DND-41 (cell line): ENCODE measurements at regions not wholly inside any gene's neighbourhood (a gene's known extent, or its start where the extent isn't known, plus 50 kb on each side); places are given as distances from the start of the nearest gene placed in this dataset.

ENCODE experiments used
- CTCF ChIP-seq: IDR thresholded peaks from 2 replicates; pipeline ENCODE4 v1.5.1; 2012; ENCODE audit warnings: borderline replicate concordance, low read length, moderate library complexity, mild to moderate bottlenecking; ENCODE audit not compliant: poor library complexity, severe bottlenecking; ENCODE audit errors: extremely low read depth
- EZH2 ChIP-seq: IDR thresholded peaks from 3 replicates; pipeline ENCODE4 v1.6.1; 2012; ENCODE audit warnings: borderline replicate concordance, low read depth, mild to moderate bottlenecking, moderate library complexity, low read length, inconsistent platforms; ENCODE audit not compliant: severe bottlenecking

GRCh38 chr19:28578208-28578607, 634.7 kb downstream of the UQCRFS1 start:
- TF ChIP-seq CTCF, result no peak
- TF ChIP-seq EZH2, result no peak
